ENCODE measurements at regions not wholly inside any gene's neighbourhood (a gene's known extent, or its start where the extent isn't known, plus 50 kb on each side); places are given as distances from the start of the nearest gene placed in this dataset.

DNA sequence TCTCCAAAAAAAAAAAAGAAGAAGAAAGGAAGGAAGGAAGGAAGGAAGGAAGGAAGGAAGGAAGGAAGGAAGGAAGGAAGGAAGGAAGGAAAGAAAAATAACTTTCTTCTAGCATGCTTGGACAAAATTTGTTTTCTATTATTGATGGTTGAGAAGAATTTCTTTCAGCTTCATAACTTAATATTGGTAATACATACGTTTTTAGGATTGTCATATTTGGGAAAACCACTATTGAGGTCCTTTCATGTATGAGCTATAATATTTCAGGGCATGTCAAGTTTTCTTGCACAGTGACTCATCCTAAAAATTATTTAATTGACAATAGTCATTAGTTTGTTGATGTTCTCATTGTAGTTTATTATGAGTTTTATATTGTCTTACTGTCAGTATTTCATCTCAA, 66.4 kb upstream of the PKDCC start:
- TF ChIP-seq, protein P1, sequence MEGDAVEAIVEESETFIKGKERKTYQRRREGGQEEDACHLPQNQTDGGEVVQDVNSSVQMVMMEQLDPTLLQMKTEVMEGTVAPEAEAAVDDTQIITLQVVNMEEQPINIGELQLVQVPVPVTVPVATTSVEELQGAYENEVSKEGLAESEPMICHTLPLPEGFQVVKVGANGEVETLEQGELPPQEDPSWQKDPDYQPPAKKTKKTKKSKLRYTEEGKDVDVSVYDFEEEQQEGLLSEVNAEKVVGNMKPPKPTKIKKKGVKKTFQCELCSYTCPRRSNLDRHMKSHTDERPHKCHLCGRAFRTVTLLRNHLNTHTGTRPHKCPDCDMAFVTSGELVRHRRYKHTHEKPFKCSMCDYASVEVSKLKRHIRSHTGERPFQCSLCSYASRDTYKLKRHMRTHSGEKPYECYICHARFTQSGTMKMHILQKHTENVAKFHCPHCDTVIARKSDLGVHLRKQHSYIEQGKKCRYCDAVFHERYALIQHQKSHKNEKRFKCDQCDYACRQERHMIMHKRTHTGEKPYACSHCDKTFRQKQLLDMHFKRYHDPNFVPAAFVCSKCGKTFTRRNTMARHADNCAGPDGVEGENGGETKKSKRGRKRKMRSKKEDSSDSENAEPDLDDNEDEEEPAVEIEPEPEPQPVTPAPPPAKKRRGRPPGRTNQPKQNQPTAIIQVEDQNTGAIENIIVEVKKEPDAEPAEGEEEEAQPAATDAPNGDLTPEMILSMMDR (IDR thresholded peaks at IDR 0.05), result no peak
- no peak for TF ChIP-seq POLR2A (IDR thresholded peaks at IDR 0.05)

Measured in esophagus squamous epithelium (tissue), 4 donors.